GM04504 (cell line): ENCODE measurements at regions not wholly inside any gene's neighbourhood (a gene's known extent, or its start where the extent isn't known, plus 50 kb on each side); places are given as distances from the start of the nearest gene placed in this dataset.

ENCODE experiments used
- DNase-seq: peaks from one replicate; pipeline ENCODE4 v3.0.0-alpha.2; 2012; ENCODE audit warnings: low read depth

GRCh38 chr9:109883623-109884022 is 103.6 kb downstream of the PALM2AKAP2 start:
- DNase-seq, result no peak

DNA sequence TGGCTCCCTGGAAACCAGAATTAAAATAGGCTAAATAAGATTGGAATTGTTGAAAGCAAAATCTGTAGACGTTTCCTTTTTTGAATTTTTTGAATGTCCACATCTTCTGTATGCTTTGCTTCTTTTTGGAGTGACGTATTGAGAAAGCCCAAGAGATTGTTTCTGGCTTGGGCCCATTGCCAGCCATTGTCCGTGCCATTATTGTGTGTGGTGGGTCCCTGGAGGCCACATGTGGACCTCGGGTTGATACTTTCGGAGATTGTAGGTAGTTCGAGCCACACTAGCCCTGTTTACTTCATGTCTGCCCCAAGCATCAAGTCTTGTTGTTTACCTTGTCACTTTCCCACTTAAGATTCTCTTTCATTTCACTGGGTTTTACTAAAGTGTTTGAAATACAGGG is 106.0 kb downstream of the PALM2AKAP2 start:
- DNase-seq, result no peak

GRCh38 chr9:109886617-109887016 is 106.6 kb downstream of the PALM2AKAP2 start:
- no peak for DNase-seq

DNA sequence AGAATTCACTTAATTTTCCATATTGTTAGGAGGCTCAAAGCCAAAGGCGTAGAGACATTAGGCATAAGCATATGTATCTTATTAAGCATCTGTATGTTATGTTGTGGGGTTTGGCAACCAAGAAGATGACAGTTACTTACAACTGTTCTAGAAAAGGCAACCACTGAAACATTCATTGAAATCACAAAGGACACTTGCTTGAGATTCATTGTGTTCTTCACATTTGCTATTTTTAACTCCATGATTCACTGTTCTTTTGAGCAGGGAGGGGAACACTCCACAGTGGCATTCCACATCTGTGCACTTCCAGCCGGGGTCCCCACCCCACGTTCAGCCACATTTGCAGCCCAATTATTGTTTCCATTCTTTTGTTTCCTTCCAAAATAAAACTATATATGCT is 107.1 kb downstream of the PALM2AKAP2 start:
- DNase-seq, result no peak

DNA sequence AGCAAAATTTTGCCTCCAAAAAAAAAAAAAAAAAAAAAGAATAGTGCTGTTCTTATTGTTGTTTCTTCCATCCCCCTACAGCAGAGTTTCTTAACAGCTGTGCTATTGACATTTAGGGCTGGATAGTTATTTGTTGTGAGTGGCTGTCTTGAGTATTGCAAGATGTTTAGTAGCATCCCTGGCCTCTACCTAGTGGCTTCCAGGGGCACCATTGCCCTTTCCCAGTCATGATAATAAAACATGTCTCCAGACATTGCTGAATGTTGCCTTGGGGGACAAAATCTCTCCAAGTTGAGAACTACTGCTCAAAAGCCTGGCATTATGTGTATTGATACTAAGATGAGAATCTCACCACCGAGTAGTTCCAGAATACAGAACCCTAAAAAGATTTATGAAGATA is 108.7 kb downstream of the PALM2AKAP2 start:
- no peak for DNase-seq

- no peak for DNase-seq
These were observed 109.5 kb downstream of the PALM2AKAP2 start for GRCh38 chr9:109889456-109889855.

DNA sequence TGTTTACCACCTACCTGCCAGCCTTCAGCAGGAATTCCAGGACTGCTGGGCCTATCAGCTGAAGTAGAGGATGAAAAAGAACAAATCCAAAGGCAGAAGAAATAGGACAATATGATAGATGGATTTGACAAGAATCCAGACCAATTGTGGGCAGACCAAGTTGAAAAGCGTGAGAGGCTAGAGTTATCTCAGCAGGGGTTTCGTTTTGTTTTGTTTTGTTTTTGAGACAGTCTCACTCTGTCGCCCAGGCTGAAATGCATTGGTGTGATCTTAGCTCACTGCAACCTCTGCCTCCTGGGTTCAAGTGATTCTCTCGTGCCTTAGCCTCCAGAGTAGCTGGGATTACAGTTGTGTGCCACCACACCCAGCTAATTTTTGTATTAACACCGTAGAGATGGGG is 113.2 kb downstream of the PALM2AKAP2 start:
- no peak for DNase-seq

DNA sequence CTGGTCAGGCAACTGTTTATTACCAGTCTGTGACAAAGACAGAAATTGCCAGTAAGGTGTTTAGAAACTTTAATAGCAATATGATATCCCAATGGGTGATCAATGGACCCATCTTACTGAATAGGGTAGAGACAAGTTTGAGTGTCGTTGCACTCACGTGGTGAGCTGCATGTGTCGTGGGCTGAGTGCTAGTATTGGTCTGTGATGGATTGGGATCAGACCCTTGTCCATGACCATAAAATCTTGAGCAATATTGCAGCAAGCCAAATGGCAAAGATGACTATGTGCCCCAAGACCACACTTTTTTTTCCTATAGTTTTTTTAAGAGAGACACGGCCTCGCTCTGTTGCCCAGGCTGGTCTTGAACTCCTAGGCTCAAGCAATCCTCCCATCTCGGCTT is 114.5 kb downstream of the PALM2AKAP2 start:
- DNase-seq, result no peak

- DNase-seq, result no peak
These were observed 115.1 kb downstream of the PALM2AKAP2 start for GRCh38 chr9:109894921-109895758.

DNA sequence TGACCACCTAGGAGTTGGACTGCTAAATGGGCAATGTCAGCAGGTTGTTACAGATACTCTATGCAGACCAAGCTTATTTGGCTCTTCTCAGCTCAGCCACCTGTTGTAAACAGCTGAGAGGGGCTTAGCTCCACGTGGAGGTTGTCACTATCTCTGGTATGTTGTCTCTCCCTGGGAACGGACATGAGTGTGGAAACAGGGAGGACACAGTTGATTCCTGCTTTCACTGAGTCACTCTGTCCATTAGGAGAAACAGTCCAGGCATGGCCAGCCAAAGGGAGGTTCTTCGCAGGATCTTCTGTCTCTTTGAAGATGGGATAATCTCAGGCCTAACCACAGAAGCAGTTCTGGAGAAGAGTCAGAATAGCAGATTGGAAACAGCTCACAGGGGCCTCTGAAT is 121.2 kb downstream of the PALM2AKAP2 start:
- peak; percentile 72 for DNase-seq

DNA sequence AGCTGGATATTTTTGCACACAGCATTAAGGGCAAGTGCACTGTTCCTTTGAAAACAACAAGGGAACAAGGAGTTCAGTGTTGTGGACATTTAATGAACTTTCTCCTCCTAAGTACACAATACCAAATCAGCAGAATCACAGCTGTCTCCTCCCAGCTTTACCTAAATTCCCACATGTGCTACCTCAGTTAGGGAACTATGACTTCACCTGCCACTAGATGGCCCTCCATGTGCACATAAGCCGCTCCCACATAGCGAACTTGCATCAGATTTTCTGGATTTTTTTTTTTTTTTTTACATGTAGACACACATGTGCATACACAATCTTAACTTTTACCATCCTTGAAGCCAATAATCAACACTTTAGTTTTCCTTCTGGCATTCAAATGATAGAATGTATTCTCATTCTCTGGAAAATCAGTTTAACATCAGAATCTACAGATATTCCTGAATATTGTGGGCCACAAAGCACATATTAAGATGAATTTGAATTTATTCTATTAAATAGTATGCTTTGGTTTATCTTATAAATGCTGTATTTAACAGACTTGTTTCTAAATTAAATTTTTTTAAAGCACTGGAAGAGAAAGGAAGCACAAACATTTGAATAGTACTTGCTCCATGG is 123.6 kb downstream of the PALM2AKAP2 start:
- no peak for DNase-seq

- no peak for DNase-seq
These were observed 124.7 kb downstream of the PALM2AKAP2 start for GRCh38 chr9:109904666-109905065.

DNA sequence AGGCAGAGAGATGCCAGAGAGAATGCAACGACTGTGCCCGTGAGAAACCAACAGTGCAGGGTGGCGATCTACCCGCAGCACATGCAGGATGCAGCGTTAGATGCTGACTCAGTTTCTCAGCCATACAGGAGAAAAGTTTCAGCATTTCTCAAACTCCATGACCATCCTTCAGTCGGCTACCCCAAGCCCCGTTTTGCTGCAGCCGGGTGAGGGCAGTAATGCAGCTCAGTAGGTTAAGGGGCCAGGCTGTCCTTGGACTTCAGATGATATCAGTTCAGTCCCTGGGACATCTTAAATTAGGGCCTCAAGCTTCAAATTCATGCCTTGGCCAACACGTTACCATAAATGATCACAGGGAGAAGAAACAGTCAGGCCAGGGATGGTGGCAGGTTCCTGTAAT is 125.5 kb downstream of the PALM2AKAP2 start:
- DNase-seq, result no peak

DNA sequence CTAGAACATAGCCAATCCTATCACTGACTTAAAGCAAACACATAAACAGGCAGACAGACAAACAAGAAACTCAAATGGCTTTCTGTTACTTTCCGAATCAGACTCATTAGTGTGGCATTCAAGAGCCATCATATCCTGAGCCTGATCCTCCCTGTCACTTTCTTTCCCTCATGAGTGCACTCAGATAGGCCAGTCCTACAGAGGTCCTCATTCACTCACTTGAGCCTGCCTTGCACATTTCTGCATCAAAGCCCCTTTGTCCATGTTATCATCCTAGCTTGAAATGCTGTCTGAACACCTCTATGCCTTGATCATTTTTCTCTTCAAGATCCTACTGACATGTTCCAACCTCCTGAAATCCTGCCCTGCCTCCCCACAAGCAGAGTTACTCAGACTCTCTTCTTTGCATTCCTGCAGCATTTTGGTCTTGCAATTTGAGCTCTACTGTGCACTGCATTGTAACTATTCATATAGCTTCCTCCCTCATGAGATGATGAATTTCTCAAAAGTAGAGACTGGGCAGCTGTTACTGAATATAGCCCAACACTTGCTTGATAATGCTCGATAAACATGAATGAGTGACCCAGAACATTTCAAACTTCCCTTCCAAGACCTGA is 126.9 kb downstream of the PALM2AKAP2 start:
- no peak for DNase-seq

DNA sequence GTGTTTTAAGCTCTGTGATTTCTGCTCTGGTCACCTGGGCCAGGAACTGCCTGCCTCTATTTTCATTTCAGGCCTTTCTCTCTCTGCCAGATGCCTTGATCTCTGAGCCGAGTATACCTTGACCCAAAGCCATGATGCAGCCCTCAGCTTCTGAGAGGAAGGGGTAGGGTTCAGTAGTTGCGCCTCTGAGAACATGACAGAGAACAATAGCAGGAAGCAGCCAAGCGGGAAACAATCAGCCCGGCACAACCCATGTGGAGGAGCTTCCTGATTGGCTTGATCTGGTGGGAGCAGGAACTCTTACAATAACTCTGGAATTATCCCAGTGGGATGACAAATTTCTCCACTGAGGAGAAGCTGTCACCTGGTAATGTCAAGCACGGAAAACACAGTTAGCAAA is 127.4 kb downstream of the PALM2AKAP2 start:
- no peak for DNase-seq

GRCh38 chr9:109907810-109908458 is 127.9 kb downstream of the PALM2AKAP2 start:
- DNase-seq, result no peak

DNA sequence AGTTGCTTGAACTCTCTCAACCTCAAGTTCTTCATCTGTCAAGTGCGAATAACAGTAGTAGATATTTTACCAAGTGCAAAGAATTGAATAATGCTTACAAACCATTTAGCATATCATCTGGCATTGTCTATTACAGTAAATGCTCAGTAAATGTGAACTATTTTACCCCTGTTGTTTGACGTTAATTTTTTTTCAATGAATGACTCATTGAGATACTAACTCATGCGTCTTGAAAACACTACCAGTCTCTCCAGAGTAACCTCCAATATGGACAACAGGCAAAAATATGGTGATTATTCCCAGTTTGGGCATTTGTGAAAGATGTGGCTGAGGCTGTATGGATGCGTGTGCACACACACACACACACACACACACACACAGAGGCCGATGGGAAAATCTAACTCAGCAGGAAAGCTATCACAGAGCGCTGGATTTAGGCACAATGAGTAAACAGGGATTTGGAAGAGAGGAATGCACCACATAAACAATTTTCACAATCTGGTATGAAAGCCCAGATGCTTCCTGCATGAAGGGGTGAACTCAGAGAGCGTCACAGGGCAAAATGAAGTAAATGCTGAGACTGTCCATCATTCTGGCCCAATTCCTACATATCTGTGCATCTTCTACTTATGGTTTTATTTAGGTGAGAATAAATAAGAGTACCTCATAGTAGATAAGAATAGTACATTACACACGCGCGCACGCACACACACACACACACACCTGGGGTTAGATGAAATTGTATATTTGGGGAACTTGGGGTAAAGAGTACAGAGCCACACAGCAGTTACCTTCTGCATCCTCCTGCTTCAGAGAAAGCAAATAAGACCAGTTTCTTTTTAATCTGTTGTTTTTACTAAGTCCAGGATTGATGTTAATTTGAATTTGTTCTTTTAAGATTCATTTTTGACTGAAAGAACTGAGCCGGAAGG is 128.7 kb downstream of the PALM2AKAP2 start:
- DNase-seq, result no peak

GRCh38 chr9:109910671-109911518 is 130.9 kb downstream of the PALM2AKAP2 start:
- DNase-seq, result no peak

GRCh38 chr9:109912082-109912582 is 132.1 kb downstream of the PALM2AKAP2 start:
- DNase-seq, result no peak

DNA sequence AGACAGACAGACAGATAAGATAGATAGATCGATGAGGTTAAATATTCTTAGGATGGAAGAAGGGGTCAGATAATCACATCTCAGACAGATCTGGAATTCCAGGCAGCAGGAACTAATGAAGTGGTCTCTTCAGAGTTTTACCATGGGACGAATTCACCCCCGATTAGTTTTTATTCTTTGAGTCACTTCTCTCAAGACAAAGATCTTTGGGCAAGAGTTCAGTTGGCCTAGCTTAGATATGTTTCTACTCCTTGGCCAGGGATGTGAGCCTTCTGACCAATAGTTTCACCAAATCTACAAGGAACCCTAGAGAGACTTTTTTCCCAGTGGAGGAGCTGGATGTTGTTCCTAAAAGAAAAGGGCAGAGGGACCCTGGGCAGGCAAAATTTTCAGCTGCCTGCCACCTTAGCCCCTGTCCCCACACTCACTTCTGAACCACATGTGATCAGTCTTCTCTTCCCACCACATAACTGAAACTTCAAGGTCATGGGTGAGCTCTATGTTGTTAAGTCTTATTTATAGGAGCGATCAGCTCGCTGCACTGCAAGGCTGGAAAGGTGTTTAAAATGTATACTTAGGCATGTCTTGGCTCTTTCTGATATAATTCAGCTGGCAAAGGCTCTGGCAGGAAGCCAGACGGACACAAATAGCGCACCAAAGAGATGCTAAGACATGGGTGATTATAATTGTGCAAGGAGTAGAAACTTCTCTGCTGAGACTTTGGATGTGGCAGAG is 132.9 kb downstream of the PALM2AKAP2 start:
- no peak for DNase-seq
